Spleen (tissue), 11 donors: ENCODE measurements at regions not wholly inside any gene's neighbourhood (a gene's known extent, or its start where the extent isn't known, plus 50 kb on each side); places are given as distances from the start of the nearest gene placed in this dataset.

Experiments
- DNase-seq: peaks from one replicate; pipeline ENCODE4 v3.0.0-alpha.2; 2020
- H3K27ac ChIP-seq, 8 donors: fragments of 200-600 bp; sonication (generic) in 7 of 8; 1 replicate in 4 of 8; 2 replicates in 4 of 8; pipeline versions ENCODE4 v1.5.0 to v1.8.0; 2016 to 2021; ENCODE audit warnings: inconsistent platforms in 4 of 8, mild to moderate bottlenecking in 4 of 8, moderate library complexity in 1 of 8
- H3K27me3 ChIP-seq, 7 donors: fragments of 200-600 bp; sonication (generic) in 6 of 7; replicated peaks in 1 of 7; 1 replicate in 4 of 7; 2 replicates in 3 of 7; pipeline versions ENCODE4 v1.5.0 to v1.8.0; 2016 to 2021; ENCODE audit warnings: inconsistent platforms in 3 of 7, mild to moderate bottlenecking in 1 of 7
- H3K36me3 ChIP-seq, 6 donors: fragments of 200-600 bp; sonication (generic) in 5 of 6; 1 replicate in 4 of 6; 2 replicates in 2 of 6; pipeline versions ENCODE4 v1.5.0 to v1.8.0; 2016 to 2021; ENCODE audit warnings: inconsistent platforms in 2 of 6
- H3K4me1 ChIP-seq, 6 donors: fragments of 200-600 bp; sonication (generic) in 5 of 6; 1 replicate in 3 of 6; 2 replicates in 3 of 6; pipeline versions ENCODE4 v1.5.0 to v1.8.0; 2016 to 2021; ENCODE audit warnings: inconsistent platforms in 3 of 6
- H3K4me3 ChIP-seq, 8 donors: fragments of 200-600 bp; sonication (generic) in 7 of 8; 1 replicate in 4 of 8; 2 replicates in 4 of 8; pipeline versions ENCODE4 v1.5.0 to v1.8.0; 2016 to 2021; ENCODE audit warnings: inconsistent platforms in 4 of 8, mild to moderate bottlenecking in 4 of 8, moderate library complexity in 2 of 8
- H3K9me3 ChIP-seq, 8 donors: fragments of 200-600 bp; sonication (generic) in 7 of 8; 1 replicate in 4 of 8; 2 replicates in 4 of 8; pipeline versions ENCODE4 v1.5.0 to v1.8.0; 2016 to 2021; ENCODE audit warnings: inconsistent platforms in 4 of 8
- POLR2A ChIP-seq, 3 donors: fragments of 450-650 bp; IDR thresholded peaks; one replicate each; pipeline ENCODE4 v1.5.1; 2017; ENCODE audit warnings: antibody characterized with exemption in 3 of 3, mild to moderate bottlenecking in 1 of 3
- POLR2AphosphoS5 ChIP-seq, 3 donors: sonication (generic); formaldehyde crosslinking; IDR thresholded peaks; one replicate each; pipeline ENCODE4 v1.5.1; 2017; ENCODE audit warnings: antibody characterized with exemption in 3 of 3
- WGBS, 5 donors: extraction: QIAGEN DNeasy Blood & Tissue Kit in 3 of 5; methylation state at CpG; one replicate each; pipeline versions ENCODE4 v1.1.5 to v1.1.7; 2013 to 2018; 5-methylcytosine and 5-hydroxymethylcytosine counted together
- intact Hi-C: fragments of 100-400 bp; cut with DNase I; formaldehyde crosslinking; loops from one replicate; pipeline ENCODE4 v1.15.0; 2023; ENCODE audit warnings: low total_unique reads
- TF ChIP-seq, protein P1 (sequence below), 11 experiments: fragments of 200-600 bp in 7 of 11; fragments of 450-650 bp in 4 of 11; sonication (generic) in 4 of 11; IDR thresholded peaks in 8 of 11; conservative IDR thresholded peaks in 3 of 11; 1 replicate in 7 of 11; 2 replicates in 4 of 11; pipeline versions ENCODE4 v1.4.0 to v1.8.0; 2016 to 2021; ENCODE audit warnings: antibody characterized with exemption in 11 of 11, inconsistent platforms in 4 of 11, mild to moderate bottlenecking in 1 of 11
- donor health status: healthy with polysubstance abuse.
- donor health status: DM: no; HTN: no; CAD: no; lungs with moderate emphysema.
- donor health status: DM: no; HTN: no; CAD: no.
- donor health status: Bipolar disorder and iron deficiency.
- donor health status: healthy.
- donor health status: DM: no; HTN: no; CAD: no.
- donor health status: DM: yes; HTN: yes; CAD: no.

DNA sequence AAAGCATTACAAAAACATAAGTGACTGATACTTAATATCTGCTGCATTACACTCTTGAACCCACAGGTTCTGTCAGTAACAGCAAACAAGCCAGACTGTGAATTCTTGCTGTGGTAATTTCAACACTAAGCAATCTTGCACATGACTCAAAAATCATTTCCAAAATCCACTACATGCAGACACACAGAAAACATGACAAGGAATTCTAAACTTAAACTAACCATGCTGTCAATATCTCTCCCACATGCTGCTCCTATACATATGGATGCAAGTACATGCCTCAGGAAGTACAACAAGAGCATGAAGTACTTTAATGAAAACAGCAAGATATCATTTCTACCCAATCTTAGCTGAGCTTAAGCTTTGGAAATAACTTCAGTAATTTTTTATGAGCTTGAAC is 890.2 kb upstream of the KCND2 start:
- H3K27me3 ChIP-seq = no peaks in the 10 kb centered on the region
- TF ChIP-seq, protein P1, sequence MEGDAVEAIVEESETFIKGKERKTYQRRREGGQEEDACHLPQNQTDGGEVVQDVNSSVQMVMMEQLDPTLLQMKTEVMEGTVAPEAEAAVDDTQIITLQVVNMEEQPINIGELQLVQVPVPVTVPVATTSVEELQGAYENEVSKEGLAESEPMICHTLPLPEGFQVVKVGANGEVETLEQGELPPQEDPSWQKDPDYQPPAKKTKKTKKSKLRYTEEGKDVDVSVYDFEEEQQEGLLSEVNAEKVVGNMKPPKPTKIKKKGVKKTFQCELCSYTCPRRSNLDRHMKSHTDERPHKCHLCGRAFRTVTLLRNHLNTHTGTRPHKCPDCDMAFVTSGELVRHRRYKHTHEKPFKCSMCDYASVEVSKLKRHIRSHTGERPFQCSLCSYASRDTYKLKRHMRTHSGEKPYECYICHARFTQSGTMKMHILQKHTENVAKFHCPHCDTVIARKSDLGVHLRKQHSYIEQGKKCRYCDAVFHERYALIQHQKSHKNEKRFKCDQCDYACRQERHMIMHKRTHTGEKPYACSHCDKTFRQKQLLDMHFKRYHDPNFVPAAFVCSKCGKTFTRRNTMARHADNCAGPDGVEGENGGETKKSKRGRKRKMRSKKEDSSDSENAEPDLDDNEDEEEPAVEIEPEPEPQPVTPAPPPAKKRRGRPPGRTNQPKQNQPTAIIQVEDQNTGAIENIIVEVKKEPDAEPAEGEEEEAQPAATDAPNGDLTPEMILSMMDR (IDR thresholded peaks at IDR 0.05 in 8 of 11, conservative IDR thresholded peaks at IDR 0.05 in 3 of 11) = no peak
- TF ChIP-seq POLR2AphosphoS5 (IDR thresholded peaks at IDR 0.05) (no peak), POLR2A (IDR thresholded peaks at IDR 0.05) (no peak)
- H3K4me1 ChIP-seq = no peaks in the 10 kb centered on the region
- no peak overlapping the region for H3K4me3 ChIP-seq
- H3K27ac ChIP-seq = no peak overlapping the region
- no peaks in the 10 kb centered on the region for H3K9me3 ChIP-seq
- H3K36me3 ChIP-seq = no peaks in the 10 kb centered on the region
- no peak for DNase-seq
- intact Hi-C loops = no loop called here

DNA sequence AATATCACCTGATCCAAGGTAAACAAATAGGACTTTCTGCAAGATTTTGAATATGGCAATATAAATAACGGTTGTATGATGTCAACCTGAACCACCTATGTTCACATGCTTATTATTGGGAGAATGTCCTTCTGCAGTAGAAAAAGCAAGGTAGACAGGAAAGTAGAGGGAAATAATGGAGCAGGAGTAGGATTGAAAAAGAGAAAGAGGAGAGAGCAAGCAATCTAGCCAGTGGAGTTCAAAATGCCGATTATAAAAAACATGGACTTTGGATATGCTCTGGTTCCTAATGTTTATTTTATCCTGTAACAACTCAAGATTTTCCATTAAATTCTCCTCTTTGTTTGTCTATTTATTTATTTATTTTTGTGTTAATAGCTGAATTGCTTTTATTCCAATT is 878.0 kb upstream of the KCND2 start:
- Histone ChIP-seq H3K4me3 (no peak overlapping the region), H3K27ac (no peak overlapping the region), H3K4me1 (no peaks in the 10 kb centered on the region), H3K9me3 (no peaks in the 10 kb centered on the region), H3K36me3 (no peaks in the 10 kb centered on the region), H3K27me3 (no peaks in the 10 kb centered on the region)
- DNase-seq = no peak
- intact Hi-C loops = no loop called here
- WGBS, 5 donors = 68 to 95% (median 91%) methylated on average over 2 of the region's 2 CpGs
- TF ChIP-seq, protein P1 (IDR thresholded peaks at IDR 0.05 in 8 of 11, conservative IDR thresholded peaks at IDR 0.05 in 3 of 11) = no peak
- TF ChIP-seq POLR2A (IDR thresholded peaks at IDR 0.05) (no peak), POLR2AphosphoS5 (IDR thresholded peaks at IDR 0.05) (no peak)

DNA sequence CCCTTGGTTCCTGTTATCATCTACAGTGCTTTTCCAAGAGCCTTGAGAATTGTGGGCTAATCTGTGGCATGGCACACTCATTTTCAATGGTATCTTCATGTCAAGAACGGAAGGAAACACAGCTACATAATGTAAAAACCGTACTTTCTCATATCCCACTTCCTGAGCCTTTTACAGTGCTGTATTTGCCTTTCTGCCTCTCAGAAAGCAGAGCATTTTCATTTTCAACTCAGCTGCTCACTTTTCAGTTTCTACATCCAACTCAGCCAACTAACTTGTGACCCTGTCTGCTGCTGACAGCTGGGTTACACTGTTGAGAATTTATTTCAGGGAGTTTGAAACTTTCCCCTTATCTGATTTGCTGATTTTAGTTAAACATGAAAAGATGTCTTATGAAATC is 875.8 kb upstream of the KCND2 start:
- intact Hi-C loops = no loop called here
- Histone ChIP-seq H3K36me3 (no peaks in the 10 kb centered on the region), H3K27ac (no peak overlapping the region), H3K4me1 (no peaks in the 10 kb centered on the region), H3K9me3 (no peaks in the 10 kb centered on the region), H3K4me3 (no peak overlapping the region), H3K27me3 (no peaks in the 10 kb centered on the region)
- TF ChIP-seq POLR2AphosphoS5 (IDR thresholded peaks at IDR 0.05) (no peak), POLR2A (IDR thresholded peaks at IDR 0.05) (no peak)
- TF ChIP-seq, protein P1 (IDR thresholded peaks at IDR 0.05 in 8 of 11, conservative IDR thresholded peaks at IDR 0.05 in 3 of 11) = no peak
- WGBS, 5 donors = 31 to 41% (median 39%) methylated on average over 2 of the region's 2 CpGs
- DNase-seq = no peak

DNA sequence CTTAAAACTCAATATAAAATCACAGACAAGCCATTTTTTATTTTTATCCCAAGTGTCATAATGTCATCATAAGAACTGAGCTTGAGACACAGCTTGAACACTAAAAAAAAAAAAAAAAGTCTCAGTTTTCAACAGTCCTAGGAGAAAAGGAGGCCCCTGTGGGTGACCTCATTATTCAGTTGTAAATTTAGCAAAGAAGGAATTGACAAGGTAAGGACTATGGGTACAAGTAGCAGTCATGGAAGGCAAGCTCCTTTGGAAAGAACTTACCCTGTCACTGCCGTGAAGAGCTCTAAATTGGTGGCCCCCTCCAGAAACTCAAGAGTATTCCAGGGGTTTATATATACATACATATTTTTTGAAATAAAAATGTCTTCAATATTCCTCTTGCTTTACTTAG is 864.4 kb upstream of the KCND2 start:
- no peaks in the 10 kb centered on the region for H3K27me3 ChIP-seq
- H3K4me1 ChIP-seq = no peaks in the 10 kb centered on the region
- DNase-seq = no peak
- 77 to 94% (median 81%) methylated on average over 1 of the region's 1 CpG for WGBS, 5 donors
- intact Hi-C loops = no loop called here
- no peak overlapping the region for H3K27ac ChIP-seq
- H3K9me3 ChIP-seq = peaks cover 0 to 19% (median 14%) of the 10 kb centered on the region in 8 donors
- TF ChIP-seq, protein P1 (IDR thresholded peaks at IDR 0.05 in 8 of 11, conservative IDR thresholded peaks at IDR 0.05 in 3 of 11) = no peak
- TF ChIP-seq POLR2AphosphoS5 (IDR thresholded peaks at IDR 0.05) = no peak
- no peak for TF ChIP-seq POLR2A (IDR thresholded peaks at IDR 0.05)
- H3K36me3 ChIP-seq = no peaks in the 10 kb centered on the region
- H3K4me3 ChIP-seq = no peak overlapping the region
